Activated CD4-positive, alpha-beta T cell treated with anti-CD3 and anti-CD28 coated beads, Interleukin-2, amount 50 U/mL, for 48 hours (primary cell): ENCODE measurements at regions not wholly inside any gene's neighbourhood (a gene's known extent, or its start where the extent isn't known, plus 50 kb on each side); places are given as distances from the start of the nearest gene placed in this dataset.
"Not testable (repeated sequence)": the region's sequence is repeated elsewhere in the genome, so short reads cannot be mapped to it uniquely, and the experiment has no call there.

Experiments
- DNase-seq, 2 experiments: peaks; one replicate each; pipeline ENCODE4 v3.0.0-alpha.2; 2020

- DNase-seq = no peak
Measured at GRCh38 chr12:29929295-29929694, 145.6 kb upstream of the TMTC1 start.

- DNase-seq = no peak
Measured at GRCh38 chr12:29921307-29921706, 137.6 kb upstream of the TMTC1 start.

- no peak for DNase-seq
Measured at GRCh38 chr12:29908157-29908556, 124.4 kb upstream of the TMTC1 start.

- DNase-seq = no peak
Measured at GRCh38 chr12:29907461-29907860, 123.7 kb upstream of the TMTC1 start.

- no peak for DNase-seq
Measured at GRCh38 chr12:29902043-29902442, 118.3 kb upstream of the TMTC1 start.

GRCh38 chr12:29901585-29901984 is 117.8 kb upstream of the TMTC1 start:
- DNase-seq = no peak

GRCh38 chr12:29899212-29899931 is 115.6 kb upstream of the TMTC1 start:
- DNase-seq = no peak

GRCh38 chr12:29895966-29896365 is 112.2 kb upstream of the TMTC1 start:
- no peak for DNase-seq

- DNase-seq = no peak
Measured at GRCh38 chr12:29893002-29893401, 109.3 kb upstream of the TMTC1 start.

- no peak for DNase-seq
Measured at GRCh38 chr12:29891792-29892191, 108.0 kb upstream of the TMTC1 start.

- peak; percentile 3 to 26 for DNase-seq
Measured at GRCh38 chr12:29889737-29890136, 106.0 kb upstream of the TMTC1 start.

GRCh38 chr12:29888777-29889176 is 105.0 kb upstream of the TMTC1 start:
- no peak for DNase-seq

- DNase-seq = not testable (repeated sequence)
Measured at GRCh38 chr12:29884957-29885356, 101.2 kb upstream of the TMTC1 start.

- DNase-seq = no peak
Measured at GRCh38 chr12:29883941-29884554, 100.3 kb upstream of the TMTC1 start.

GRCh38 chr12:29883525-29883924 is 99.8 kb upstream of the TMTC1 start:
- no peak for DNase-seq

GRCh38 chr12:29882846-29883245 is 99.1 kb upstream of the TMTC1 start:
- DNase-seq = no peak

- no peak for DNase-seq
Measured at GRCh38 chr12:29880987-29881386, 97.2 kb upstream of the TMTC1 start.

- DNase-seq = no peak
Measured at GRCh38 chr12:29879606-29880308, 96.0 kb upstream of the TMTC1 start.

- DNase-seq = no peak
Measured at GRCh38 chr12:29869946-29870345, 86.2 kb upstream of the TMTC1 start.

- no peak for DNase-seq
Measured at GRCh38 chr12:29867823-29868222, 84.1 kb upstream of the TMTC1 start.

GRCh38 chr12:29863665-29864064 is 79.9 kb upstream of the TMTC1 start:
- DNase-seq = no peak

- DNase-seq = no peak
Measured at GRCh38 chr12:29858270-29858786, 74.6 kb upstream of the TMTC1 start.

GRCh38 chr12:29847246-29847645 is 63.5 kb upstream of the TMTC1 start:
- DNase-seq = no peak

GRCh38 chr12:29844667-29845066 is 60.9 kb upstream of the TMTC1 start:
- DNase-seq = no peak
